CD4-positive, alpha-beta T cell treated with Interleukin-1 beta for 1 hour (primary cell): ENCODE measurements at regions not wholly inside any gene's neighbourhood (a gene's known extent, or its start where the extent isn't known, plus 50 kb on each side); places are given as distances from the start of the nearest gene placed in this dataset.
"Not testable (repeated sequence)": the region's sequence is repeated elsewhere in the genome, so short reads cannot be mapped to it uniquely, and the experiment has no call there.

Source experiments
- DNase-seq, 2 donors: peaks; one replicate each; pipeline ENCODE4 v3.0.0-alpha.2; 2020 to 2022

DNA sequence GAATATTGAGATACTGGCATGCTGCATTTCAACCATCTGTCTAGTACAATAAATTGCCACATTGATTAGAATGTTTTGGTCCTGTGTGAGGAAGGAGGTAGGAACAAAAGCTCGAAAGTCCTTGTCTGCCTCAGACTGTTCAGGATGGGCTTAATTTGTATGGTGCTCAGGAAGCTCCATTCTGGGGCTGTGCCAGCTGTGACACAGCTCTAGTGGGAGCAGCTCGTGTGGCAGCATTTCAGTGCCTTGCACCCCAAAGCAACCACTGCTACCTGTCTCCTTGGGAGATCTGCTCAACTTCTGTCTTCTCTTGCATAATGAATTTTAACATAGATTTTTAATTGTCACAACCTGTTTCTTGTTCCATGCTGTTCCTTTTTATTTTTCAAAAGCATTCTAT, 144.4 kb upstream of the THUMPD2 start:
- DNase-seq = no peak

- DNase-seq = no peak
These were observed 143.8 kb upstream of the THUMPD2 start for GRCh38 chr2:39922679-39923405.

DNA sequence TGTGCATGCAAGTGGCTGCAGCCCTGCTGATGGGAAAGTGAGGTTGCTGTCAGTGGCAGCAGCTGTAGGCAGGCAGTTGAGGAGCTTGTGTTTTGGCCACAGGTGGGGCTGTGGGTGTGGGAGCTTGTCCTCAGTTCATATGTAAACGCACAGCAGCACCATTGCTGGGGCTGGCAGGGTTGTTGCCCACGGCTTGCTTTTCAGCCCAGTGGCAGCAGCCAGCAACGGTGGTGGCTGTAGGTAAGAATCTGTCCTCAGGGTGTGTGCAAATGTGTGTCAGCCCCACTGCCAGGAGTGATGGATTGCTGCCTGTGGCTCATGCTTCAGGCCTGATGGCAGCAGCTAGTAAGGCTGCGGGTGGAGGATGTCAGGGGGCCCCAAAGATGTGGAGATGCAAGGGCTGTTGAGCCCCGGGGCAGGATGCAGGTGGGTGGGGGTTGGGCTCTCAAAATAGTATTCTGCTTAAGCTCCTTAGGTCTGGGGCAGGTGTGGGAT, 141.3 kb upstream of the THUMPD2 start:
- DNase-seq = no peak

- no peak for DNase-seq
These were observed 140.7 kb upstream of the THUMPD2 start for GRCh38 chr2:39919511-39920306.

GRCh38 chr2:39918886-39919285, 139.8 kb upstream of the THUMPD2 start:
- no peak for DNase-seq

- DNase-seq = not testable (repeated sequence)
These were observed 138.3 kb upstream of the THUMPD2 start for GRCh38 chr2:39917371-39917770.

DNA sequence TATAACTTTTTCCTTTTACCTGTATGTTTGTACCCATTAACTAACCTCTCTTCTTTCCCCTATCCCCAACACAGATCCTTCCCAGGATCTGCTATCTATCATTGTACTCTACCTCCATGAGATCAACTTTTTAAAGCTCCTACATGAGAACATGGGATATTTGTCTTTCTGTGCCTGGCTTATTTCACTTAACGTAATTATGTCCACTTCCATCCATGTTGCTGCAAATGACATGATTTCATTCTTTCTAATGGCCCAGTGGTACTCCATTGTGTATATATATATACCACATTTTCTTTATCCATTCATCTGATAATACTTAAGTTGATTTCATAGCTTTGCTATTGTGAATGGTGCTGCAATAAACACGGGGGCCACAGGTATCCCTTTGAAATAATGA, 135.9 kb upstream of the THUMPD2 start:
- no peak for DNase-seq

DNA sequence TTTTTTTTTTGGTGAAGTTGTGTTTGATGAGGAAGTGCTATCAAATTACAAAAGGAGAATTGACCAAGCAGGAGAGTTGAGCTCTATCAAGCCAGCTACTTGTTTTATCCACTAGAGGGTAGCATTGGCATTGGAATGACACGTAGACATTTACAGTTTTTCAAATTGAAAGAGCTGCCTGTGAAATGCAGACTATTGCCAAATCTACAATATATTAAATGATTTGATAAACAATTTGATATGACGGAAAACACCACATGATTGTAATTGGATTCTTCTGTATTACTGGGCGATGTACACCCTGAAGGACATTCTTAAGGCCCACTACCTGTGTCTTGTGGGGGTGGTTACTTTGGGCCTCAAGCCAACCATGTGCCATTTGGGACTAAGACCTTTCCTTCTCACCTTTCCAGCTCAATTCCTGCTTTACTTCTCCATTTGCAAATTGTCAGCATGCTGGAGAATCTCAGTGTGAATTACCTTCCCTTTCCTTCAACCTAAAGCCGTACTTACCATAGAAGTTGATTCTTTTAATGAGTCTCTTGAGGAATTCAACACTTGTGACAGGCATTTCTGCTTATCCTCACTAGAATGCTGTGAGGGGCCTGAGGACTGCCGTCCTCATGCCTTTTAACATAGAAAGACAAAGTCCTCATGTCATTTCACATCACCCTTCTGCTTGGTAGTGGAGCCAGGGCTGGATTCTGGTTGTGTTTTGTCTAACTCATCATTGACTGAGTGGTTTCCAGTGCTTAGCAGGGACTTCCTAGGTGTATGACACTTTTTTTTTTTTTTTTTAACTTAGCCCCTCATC, 134.8 kb upstream of the THUMPD2 start:
- DNase-seq = peak in 1 of 2 donors; percentile 24

DNA sequence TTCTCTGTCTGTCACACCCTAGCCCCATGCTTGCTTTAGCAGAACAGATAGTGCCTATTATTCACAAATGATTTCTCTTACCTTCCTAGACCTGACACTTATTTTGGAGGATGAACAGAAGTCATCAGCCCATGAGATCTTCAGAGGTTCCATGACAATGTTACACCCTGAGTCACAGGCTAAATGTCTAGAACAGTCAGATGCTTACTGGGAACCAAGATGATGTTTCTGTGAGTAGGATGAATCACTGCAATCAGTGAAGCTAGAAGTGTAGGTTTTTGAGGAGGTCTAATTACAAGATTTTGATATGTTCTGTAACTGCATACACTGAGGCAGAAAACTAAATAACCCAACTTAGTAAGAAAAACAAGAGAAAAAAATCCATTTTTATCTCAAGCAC, 123.0 kb upstream of the THUMPD2 start:
- DNase-seq = no peak

DNA sequence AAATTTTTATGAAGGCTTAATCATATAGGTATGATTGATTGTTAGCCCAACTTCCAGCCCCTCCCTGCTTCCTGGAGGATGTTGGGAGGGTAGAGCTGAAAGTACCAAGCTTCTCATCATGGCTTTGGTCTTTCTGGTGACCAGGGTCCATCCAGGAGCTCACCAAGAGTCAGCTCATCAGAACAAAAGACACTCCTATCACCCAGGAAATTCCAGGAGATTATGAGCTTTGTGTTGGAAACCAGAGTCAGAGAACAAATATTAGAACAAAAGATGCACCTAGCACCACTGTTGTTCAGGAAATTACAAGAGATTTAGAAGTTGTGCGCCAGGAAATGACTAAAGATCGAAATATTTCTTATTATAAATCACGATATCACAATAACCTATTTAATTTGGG, 119.9 kb upstream of the THUMPD2 start:
- no peak for DNase-seq

DNA sequence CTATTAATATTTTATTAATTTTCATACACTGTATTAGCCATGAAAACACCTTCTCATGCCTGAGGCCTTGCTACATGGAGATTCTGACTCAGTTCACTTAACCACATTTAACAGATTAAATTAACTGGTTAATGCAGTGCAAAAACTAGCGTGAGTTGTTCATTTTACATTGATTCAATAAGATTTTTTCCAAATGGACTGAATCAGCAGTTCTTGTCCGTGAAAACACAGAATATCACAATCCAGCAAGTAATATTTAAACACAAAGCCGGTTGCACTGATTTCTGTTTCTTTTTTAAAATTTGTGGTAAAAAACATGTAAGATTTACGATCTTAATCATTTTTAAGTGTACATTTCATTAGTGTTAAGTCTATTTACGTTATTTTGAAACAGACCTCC, 118.2 kb upstream of the THUMPD2 start:
- DNase-seq = no peak

DNA sequence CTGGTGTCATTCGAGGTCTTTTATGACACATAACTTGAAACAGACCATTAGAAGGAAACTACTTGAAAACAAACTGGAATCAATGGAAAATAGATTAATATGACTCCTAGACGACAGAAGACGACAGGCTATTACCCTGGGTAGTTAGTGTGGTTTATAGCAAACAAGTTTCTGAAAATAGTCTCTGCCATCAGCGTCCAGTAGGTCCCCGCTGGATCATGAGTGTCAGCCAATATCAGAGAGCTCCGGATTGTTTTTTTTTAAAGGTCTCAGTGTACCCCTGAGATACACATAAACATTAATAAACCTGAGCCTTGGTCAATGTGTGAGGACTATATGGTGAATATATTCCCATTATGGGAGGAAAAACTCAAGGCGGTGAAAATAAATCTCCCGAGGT, 115.0 kb upstream of the THUMPD2 start:
- no peak for DNase-seq

DNA sequence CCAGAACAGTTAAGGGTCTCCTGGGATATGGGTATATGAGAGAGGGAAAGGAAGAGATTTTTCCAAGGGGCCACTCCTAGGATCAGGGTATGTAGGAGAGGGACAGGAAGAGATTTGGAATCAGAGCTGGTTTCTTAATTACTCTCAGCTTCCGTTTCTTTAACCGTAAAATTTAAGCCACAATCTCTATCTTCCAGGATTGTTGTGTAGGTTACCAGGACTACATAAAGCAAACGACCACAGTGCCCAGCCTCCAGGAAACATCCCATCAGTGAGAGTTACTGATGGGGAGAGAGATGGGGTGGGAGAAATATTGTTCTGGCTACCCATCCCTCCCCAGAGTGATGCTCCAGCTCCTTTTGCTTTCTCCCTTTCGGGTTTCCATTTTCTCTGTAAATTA, 114.6 kb upstream of the THUMPD2 start:
- DNase-seq = no peak

GRCh38 chr2:39881948-39882347, 102.9 kb upstream of the THUMPD2 start:
- DNase-seq = no peak

DNA sequence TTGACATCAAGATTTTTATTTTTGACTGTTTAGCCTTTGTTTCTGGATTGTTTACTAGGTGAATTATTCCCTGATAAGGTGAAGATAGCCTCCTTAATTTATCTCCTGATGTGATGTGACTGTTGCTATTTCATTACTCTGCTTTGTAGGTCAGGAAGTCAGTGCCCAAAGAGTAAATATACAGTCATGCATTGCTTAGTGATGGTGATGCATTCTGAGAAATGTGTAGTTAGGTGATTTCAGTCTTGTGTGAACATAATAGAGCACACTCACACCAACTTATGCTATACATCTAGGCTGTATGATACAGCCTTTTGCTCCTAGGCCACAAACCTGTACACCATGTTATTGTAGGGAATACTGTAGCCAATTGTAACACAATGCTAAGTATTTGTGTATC, 102.4 kb upstream of the THUMPD2 start:
- no peak for DNase-seq

DNA sequence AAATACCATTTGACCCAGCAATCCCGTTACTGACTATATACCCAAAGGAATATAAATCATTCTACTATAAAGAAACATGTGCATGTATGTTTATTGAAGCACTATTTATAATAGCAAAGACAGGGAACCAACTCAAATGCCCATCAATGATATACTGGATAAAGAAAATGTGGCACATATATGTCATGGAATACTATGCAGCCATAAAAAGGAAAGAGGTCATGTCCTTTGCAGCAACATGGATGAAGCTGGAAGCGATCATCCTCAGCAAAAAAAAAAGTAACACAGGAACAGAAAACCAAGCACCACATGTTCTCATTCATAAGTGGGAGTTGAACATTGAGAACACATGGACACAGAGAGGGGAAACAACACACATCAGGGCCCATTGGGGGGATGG, 99.9 kb upstream of the THUMPD2 start:
- DNase-seq = not testable (repeated sequence)

DNA sequence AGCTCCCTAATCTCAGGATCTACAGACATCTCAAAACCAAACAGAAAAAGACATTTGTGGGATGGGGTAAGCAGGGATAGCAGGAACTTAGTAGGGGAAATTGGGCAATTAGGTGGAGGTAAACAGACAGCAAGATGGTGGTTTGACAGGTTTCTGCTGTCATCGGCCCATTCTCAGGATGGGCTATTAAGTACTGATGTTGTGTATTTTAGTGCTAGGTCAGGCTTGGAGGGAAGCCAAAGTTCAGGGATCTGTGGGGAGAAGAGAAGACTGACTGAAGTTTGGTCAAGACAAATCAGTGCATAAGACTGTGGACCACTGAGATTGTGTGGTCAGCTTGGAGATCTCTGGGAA, 96.8 kb upstream of the THUMPD2 start:
- no peak for DNase-seq

- no peak for DNase-seq
These were observed 96.3 kb upstream of the THUMPD2 start for GRCh38 chr2:39875182-39875913.

GRCh38 chr2:39874236-39874635, 95.2 kb upstream of the THUMPD2 start:
- no peak for DNase-seq

GRCh38 chr2:39873586-39873985, 94.5 kb upstream of the THUMPD2 start:
- no peak for DNase-seq

- no peak for DNase-seq
These were observed 93.7 kb upstream of the THUMPD2 start for GRCh38 chr2:39872748-39873147.

GRCh38 chr2:39871291-39871761, 92.3 kb upstream of the THUMPD2 start:
- DNase-seq = no peak

- no peak for DNase-seq
These were observed 91.8 kb upstream of the THUMPD2 start for GRCh38 chr2:39870871-39871270.
